Fibroblast of lung (primary cell): ENCODE measurements at regions not wholly inside any gene's neighbourhood (a gene's known extent, or its start where the extent isn't known, plus 50 kb on each side); places are given as distances from the start of the nearest gene placed in this dataset.

Source experiments
- DNase-seq, 2 donors: peaks; one replicate each; pipeline versions ENCODE4 v3.0.0 to v3.0.0-alpha.2; 2010; ENCODE audit warnings: low read depth in 2 of 2
- H2AFZ ChIP-seq: 2 replicates; pipeline ENCODE4 v1.5.1; 2012; ENCODE audit warnings: low read length, control low read depth, inconsistent platforms
- H3K27ac ChIP-seq: 2 replicates; pipeline ENCODE4 v1.5.1; 2011; ENCODE audit warnings: low read length, control low read depth; ENCODE audit not compliant: insufficient read depth
- H3K27me3 ChIP-seq: 2 replicates; pipeline ENCODE4 v1.5.1; 2011; ENCODE audit warnings: mild to moderate bottlenecking, low read length; ENCODE audit not compliant: control insufficient read depth, insufficient read depth
- H3K36me3 ChIP-seq: 2 replicates; pipeline ENCODE4 v1.5.1; 2011; ENCODE audit warnings: low read length; ENCODE audit not compliant: control insufficient read depth, insufficient read depth
- H3K4me1 ChIP-seq: 2 replicates; pipeline ENCODE4 v1.5.1; 2011; ENCODE audit warnings: low read length; ENCODE audit not compliant: control insufficient read depth, insufficient read depth; ENCODE audit errors: extremely low read depth
- H3K4me2 ChIP-seq: 2 replicates; pipeline ENCODE4 v1.5.1; 2011; ENCODE audit warnings: low read length, control low read depth; ENCODE audit not compliant: insufficient read depth; ENCODE audit errors: extremely low read depth
- H3K4me3 ChIP-seq, 4 experiments: fragments of 200-600 bp in 1 of 4; sonication (generic) in 1 of 4; replicated peaks in 1 of 4; 2 replicates each; pipeline ENCODE4 v1.5.1; 2011 to 2016; ENCODE audit warnings: low read length in 4 of 4, low read depth in 3 of 4, mild to moderate bottlenecking in 3 of 4, control low read depth in 2 of 4, inconsistent platforms in 1 of 4, mixed read lengths in 1 of 4; ENCODE audit not compliant: insufficient read depth in 1 of 4; ENCODE audit errors: control extremely low read depth in 1 of 4
- H3K79me2 ChIP-seq: 2 replicates; pipeline ENCODE4 v1.5.1; 2012; ENCODE audit warnings: mild to moderate bottlenecking, low read length, inconsistent platforms; ENCODE audit not compliant: control insufficient read depth, insufficient read depth
- H3K9ac ChIP-seq: 2 replicates; pipeline ENCODE4 v1.5.1; 2011; ENCODE audit warnings: mild to moderate bottlenecking, low read length, control low read depth; ENCODE audit not compliant: insufficient read depth
- H3K9me3 ChIP-seq: 2 replicates; pipeline ENCODE4 v1.5.1; 2012; ENCODE audit warnings: low read depth, low read length; ENCODE audit not compliant: control insufficient read depth, insufficient read depth
- H4K20me1 ChIP-seq: 2 replicates; pipeline ENCODE4 v1.5.1; 2011; ENCODE audit warnings: low read length; ENCODE audit not compliant: control insufficient read depth, insufficient read depth; ENCODE audit errors: extremely low read depth
- EZH2 ChIP-seq: IDR thresholded peaks from 2 replicates; pipeline ENCODE4 v1.5.1; 2012; ENCODE audit warnings: low read length, control low read depth, mild to moderate bottlenecking; ENCODE audit errors: missing control alignments
- TF ChIP-seq, protein P1 (sequence below), 2 donors: IDR thresholded peaks in 1 of 2; conservative IDR thresholded peaks in 1 of 2; 1 replicate in 1 of 2; 2 replicates in 1 of 2; pipeline ENCODE4 v1.5.1; 2011 to 2012; ENCODE audit warnings: low read length in 2 of 2, control low read depth in 1 of 2, inconsistent platforms in 1 of 2, low read depth in 1 of 2, mild to moderate bottlenecking in 1 of 2

DNA sequence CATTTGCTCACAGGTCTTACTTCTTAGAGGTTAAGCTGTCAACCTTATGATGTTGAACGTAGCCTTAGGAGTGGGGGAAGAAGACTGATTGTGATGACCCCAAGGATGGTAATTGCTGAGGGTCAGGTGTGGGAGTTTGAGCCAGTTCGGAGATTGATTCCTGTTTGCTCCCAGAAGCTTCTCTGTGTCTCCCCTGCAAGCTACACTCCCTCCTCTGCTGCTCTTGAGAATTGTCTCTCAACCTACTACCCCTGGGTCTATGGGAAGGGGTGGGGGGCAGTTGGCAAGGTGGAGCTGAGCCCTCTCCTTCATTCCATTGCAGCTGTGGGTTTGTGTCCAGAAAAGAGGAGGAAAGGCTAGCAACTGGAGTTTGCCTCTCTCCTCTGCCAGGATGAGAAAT, 113.8 kb downstream of the PLEKHG1 start:
- no peaks in the 10 kb centered on the region for H3K79me2 ChIP-seq
- no peak overlapping the region for H3K4me3 ChIP-seq
- H3K36me3 ChIP-seq: no peaks in the 10 kb centered on the region
- H3K27ac ChIP-seq: no peak overlapping the region
- H2AFZ ChIP-seq: no peak overlapping the region
- TF ChIP-seq EZH2: no peak
- DNase-seq: no peak
- no peaks in the 10 kb centered on the region for H3K27me3 ChIP-seq
- H3K4me1 ChIP-seq: no peaks in the 10 kb centered on the region
- H3K4me2 ChIP-seq: no peak overlapping the region
- no peaks in the 10 kb centered on the region for H4K20me1 ChIP-seq
- H3K9ac ChIP-seq: no peak overlapping the region
- no peaks in the 10 kb centered on the region for H3K9me3 ChIP-seq

DNA sequence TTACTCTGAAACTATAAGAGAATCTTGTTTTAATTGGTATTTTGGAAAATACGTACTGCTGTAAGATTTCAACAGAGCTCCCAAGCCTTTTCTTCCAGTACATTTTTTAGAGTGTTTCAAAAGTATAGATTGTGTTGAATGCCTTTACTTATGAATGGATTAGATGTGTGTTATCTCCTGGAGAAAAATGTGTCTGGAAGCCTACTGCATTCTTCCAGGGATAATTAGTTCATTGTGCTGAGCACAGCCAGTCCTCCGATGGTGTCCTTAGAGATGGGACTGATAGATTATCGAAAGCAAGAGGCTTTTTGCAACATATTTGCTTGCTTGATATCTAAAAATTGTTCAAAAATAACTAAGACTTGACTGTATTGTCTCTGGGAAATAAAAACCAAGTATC, 114.2 kb downstream of the PLEKHG1 start:
- no peak overlapping the region for H2AFZ ChIP-seq
- H3K9me3 ChIP-seq: no peaks in the 10 kb centered on the region
- H3K4me3 ChIP-seq: no peak overlapping the region
- H3K79me2 ChIP-seq: no peaks in the 10 kb centered on the region
- peak in 1 of 2 donors; percentile 33 for DNase-seq
- no peaks in the 10 kb centered on the region for H3K36me3 ChIP-seq
- no peak overlapping the region for H3K27ac ChIP-seq
- TF ChIP-seq, protein P1, sequence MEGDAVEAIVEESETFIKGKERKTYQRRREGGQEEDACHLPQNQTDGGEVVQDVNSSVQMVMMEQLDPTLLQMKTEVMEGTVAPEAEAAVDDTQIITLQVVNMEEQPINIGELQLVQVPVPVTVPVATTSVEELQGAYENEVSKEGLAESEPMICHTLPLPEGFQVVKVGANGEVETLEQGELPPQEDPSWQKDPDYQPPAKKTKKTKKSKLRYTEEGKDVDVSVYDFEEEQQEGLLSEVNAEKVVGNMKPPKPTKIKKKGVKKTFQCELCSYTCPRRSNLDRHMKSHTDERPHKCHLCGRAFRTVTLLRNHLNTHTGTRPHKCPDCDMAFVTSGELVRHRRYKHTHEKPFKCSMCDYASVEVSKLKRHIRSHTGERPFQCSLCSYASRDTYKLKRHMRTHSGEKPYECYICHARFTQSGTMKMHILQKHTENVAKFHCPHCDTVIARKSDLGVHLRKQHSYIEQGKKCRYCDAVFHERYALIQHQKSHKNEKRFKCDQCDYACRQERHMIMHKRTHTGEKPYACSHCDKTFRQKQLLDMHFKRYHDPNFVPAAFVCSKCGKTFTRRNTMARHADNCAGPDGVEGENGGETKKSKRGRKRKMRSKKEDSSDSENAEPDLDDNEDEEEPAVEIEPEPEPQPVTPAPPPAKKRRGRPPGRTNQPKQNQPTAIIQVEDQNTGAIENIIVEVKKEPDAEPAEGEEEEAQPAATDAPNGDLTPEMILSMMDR (conservative IDR thresholded peaks at IDR 0.05 in 1 of 2, IDR thresholded peaks at IDR 0.05 in 1 of 2; ENCODE audit: low read depth in 1 of 2, low read length in 2 of 2): no peak
- no peak for TF ChIP-seq EZH2
- H3K9ac ChIP-seq: no peak overlapping the region
- no peak overlapping the region for H3K4me2 ChIP-seq
- no peaks in the 10 kb centered on the region for H3K27me3 ChIP-seq
- H4K20me1 ChIP-seq: no peaks in the 10 kb centered on the region
- H3K4me1 ChIP-seq: no peaks in the 10 kb centered on the region

DNA sequence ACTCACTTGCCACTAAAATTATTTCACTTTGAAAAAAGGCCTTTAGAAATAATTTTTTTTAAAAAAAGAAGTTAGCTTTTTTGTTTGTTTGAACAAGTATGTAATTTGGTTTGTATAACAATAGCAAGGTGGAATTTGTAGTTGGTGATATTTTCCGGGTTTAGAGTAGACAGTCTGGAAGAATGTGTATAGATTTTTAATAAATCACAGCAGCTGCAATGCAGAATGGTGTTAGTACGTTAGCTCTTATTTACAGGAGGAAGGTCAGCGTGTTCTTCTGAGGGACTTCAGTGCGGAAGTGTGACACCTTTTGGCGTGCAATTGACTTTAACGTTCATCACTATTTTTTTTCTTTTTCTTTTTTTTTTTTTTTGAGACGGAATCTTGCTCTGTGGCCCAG, 115.4 kb downstream of the PLEKHG1 start:
- Histone ChIP-seq H3K9me3 (no peaks in the 10 kb centered on the region), H3K36me3 (no peaks in the 10 kb centered on the region), H3K9ac (no peak overlapping the region), H3K27ac (no peak overlapping the region), H3K4me2 (no peak overlapping the region), H2AFZ (no peak overlapping the region), H3K4me3 (no peak overlapping the region), H3K4me1 (no peaks in the 10 kb centered on the region), H3K27me3 (no peaks in the 10 kb centered on the region), H4K20me1 (no peaks in the 10 kb centered on the region), H3K79me2 (no peaks in the 10 kb centered on the region)
- no peak for DNase-seq
- TF ChIP-seq EZH2: no peak
- TF ChIP-seq, protein P1 (conservative IDR thresholded peaks at IDR 0.05 in 1 of 2, IDR thresholded peaks at IDR 0.05 in 1 of 2; ENCODE audit: low read depth in 1 of 2, low read length in 2 of 2): no peak
